NOMO-1 treated with dmso at 0.1 percent for 144 hours (cell line): ENCODE measurements at regions not wholly inside any gene's neighbourhood (a gene's known extent, or its start where the extent isn't known, plus 50 kb on each side); places are given as distances from the start of the nearest gene placed in this dataset.

Experiments used
- DNase-seq: peaks from one replicate; lab custom pipeline; 2025; ENCODE audit not compliant: unreplicated experiment; lab: John Stamatoyannopoulos, UW

DNA sequence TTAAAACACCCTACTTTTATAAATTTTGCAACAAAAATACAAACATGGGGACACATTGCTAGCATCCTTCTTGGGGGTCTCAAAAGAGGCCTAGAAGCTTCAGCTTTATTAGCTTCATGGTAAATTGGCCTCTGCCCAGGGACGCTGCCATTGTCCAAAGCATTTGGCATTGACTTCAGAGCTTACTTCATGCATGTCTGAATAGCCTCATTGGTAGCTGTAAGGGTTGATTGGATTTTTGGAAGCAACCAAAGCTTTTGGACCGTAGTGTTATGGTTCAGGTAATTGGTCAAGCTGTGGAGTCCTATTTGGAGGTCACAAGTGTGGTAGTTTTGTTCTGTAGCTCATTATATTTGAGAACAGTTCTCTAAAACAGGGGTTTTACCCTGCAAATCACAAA is 411.7 kb upstream of the SLC24A2 start:
- DNase-seq = no peak

DNA sequence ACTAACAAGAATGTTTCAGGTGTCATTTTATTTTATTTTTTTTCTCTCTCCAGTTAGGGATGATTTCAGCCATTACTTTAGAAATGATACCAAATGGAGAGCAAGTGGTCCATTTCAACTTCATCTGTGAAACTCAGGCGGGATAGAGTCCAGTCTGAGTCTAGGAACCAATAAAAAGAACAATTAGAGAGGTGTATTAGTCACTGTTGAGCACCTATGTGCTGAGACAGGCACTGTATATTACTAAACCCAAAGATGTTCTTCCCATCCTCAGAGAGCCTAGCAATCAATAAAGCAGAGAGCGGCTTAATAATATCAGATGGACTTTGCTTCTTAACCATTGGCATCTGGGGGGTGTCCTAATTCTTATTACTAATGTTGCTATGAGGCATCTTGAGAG is 410.3 kb upstream of the SLC24A2 start:
- no peak for DNase-seq

DNA sequence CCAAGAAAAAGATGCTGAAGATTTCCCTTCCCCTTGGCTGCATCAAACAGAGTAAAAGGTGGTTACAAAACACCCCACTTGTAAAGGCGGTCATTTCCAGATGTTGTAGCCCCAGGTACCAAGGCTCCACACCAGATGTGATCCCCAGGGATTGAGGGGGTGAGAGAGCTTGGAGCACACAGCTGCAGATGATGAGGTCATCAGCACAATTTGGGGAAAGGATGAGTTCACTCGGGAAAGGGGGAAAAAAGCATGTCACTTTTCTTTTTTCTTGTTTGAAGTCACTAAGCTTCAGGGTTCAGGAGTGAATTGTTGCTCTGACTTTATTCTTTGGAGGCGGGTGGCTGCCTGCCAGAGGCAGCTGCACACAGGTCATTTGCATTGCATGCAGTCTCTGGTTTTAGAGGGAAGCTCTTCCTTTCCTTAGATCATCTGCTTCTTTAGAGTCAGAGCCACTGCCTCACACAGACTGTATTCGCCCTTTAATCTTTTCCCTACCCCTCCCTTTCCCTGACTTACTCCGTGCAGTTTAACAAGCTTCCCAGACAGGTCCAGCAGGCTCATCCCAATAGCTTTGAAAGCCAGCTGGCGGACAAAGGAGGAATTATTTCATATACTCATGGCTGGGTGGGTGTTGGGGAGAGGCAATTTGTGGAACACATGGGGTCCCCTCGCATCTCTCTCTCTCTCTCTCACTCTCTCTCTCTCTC is 409.3 kb upstream of the SLC24A2 start:
- no peak for DNase-seq

DNA sequence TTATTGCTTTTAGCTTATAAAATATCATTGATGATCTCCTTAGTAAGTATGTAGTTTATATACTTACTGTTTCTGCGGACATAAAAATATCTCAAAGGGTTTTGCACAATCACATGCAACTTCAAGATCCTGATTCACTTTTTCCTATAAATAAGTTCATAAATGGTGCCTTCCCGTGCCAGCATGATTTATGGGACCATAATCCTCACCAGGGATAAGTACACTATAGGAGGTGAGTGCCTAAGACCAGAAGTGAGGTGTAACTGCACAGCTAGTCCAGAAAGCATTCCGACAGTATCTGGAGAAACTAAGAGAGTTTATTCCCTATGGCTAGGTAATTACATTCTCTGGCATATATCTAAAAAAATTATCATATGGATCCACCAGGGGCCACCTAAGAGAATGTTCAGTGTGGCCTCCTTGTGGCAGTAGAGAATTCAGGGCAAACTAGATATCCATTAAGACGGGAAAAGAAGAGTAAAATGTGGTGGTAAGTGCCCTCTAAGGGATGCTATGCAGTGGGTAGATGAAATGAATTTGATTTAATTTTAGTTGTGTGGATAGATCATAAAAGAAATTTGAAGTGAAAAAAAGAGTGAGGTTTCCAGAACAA is 402.5 kb upstream of the SLC24A2 start:
- DNase-seq = no peak

DNA sequence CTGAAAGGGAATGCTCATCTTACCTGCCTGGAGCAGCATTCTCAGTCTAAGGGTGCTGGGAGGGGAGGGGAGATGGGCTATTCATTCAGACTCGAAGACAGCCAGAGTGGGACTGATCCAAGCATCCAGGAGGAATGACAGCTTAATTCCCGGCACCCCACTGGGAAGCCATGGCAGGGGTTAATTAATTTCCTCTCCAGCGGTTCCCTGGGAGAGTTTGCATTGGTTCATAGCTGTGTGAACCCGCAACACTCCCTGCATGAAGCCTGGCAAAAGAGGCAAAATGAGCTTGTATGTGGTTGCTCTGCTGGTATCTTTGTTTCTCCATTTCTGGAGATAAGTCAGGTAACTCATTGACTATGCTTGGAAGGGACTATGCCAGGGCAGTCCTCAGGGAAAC is 401.0 kb upstream of the SLC24A2 start:
- DNase-seq = no peak

DNA sequence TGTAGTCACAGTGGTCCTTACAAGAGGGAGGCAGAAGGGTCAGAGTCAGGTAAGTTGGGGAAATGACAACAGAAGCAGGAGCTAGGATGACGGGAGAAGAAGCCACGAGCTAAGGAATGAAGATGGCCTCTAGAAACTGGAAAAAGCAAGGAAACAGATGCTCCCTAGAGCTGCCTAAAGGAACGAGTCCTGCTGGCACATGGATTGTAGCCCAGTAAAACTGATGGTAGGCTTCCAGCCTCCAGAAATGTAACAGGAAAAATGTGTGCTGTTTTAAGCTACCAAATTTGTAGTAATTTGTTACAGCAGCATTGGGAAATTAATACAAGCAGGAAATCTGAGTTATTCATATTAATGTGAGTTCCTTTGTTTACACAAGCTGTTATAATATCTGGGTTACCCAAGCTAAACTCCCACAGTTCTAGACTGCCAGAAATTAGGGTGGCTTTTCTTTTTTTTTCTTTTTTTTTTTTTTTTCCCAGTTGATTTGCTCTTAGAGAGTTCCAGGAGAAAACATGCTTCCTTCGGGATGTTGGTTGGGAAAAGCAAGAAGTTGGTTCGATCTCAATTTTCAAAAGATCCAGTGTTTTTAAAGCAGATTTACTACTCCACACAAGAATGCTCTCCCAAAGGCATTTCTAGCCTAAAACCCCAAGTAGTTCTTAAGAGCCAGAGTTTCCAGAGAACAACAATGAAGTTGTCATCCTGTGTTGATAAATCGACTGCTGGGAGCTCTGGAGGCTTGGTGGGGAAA is 400.0 kb upstream of the SLC24A2 start:
- DNase-seq = no peak

DNA sequence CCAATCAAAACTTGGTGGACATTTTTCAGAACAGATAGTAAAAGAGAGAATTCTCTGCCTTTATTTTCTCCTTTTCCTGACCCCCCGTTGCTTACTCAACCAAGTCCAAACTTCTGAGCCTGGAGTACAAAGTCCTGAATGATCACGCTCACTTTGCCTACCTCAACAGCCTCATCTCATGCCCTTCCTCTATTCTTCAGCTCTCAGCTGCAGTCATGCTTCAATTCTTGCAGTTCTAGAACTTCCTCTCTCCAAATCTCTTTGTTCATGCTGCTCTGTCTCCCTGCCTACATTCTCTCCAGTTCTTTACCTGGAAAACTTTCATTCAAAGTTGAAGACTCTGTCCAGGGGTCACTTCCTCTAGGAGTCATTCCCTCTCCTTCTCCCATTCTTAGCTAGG is 398.5 kb upstream of the SLC24A2 start:
- no peak for DNase-seq

DNA sequence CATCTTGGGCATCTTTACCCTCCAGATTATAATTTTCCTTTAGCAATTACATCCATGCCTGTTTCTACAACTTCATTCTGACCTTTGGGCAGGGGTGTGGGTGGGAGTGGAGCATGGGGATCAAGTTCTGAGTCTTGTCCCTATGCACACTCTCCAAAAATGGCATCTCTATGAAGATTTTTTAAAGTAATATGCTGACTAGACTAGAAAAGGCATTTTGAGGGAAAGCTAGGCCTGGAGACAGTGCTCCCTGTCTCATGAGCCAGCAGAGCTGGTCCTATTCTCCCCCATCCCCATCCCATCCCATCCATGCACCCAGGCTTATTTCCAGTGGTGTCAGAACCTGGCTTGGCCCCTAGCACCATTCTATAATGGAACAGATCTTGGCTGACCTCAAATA is 398.0 kb upstream of the SLC24A2 start:
- no peak for DNase-seq

DNA sequence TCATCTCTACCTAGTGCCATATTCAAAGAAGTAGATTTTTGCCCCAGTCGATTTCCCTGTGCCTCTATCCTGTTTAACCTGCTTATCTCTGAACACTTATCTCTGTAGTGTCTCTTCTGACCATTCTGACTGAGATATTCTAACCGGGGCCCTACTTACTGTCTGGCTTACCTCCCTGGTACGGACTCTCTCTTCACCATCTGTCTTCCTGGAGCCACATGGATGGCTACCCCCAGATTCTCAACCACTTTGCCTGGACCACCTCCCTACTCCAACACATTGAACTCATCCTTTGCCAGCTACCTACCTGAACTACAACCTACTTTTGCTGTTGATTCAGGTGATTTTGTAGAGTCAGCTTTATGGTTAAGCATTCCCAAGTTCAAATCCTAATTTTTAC is 397.4 kb upstream of the SLC24A2 start:
- DNase-seq = no peak

DNA sequence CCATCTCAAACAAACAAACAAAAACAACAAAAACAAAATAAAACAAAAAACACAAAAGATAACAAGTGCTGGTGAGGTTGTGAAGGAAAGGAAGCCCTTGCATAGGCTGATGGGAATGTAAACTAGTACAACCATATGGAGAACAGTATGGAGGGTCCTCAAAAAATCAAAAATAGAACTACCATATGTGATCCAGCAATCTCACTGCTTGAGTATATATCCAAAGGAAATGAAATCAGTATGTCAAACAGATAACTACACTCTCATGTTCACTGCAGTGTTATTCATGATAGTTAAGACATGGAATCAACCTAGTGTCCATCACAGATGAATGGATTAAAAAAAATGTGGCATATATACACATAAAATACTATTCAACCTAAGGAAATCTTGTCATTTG is 395.7 kb upstream of the SLC24A2 start:
- DNase-seq = no peak

DNA sequence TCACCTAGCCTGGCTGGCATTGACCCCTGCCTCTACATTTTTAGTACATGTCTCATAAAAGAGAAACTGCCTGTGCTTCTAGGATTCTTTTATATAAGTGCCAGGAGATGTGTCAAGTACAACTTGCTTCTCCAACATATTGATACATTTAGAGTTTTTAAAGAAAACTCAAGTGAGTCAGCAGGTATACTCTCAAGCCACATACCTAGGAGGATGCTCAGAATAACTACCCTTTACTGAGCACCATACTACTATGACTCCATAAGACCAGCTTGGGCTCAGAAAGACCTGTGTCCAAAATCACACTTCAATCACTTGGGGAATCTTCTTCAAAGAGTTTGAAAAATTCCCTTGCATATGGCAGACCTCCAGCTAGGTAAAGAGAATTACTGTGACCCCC is 389.8 kb upstream of the SLC24A2 start:
- DNase-seq = no peak

DNA sequence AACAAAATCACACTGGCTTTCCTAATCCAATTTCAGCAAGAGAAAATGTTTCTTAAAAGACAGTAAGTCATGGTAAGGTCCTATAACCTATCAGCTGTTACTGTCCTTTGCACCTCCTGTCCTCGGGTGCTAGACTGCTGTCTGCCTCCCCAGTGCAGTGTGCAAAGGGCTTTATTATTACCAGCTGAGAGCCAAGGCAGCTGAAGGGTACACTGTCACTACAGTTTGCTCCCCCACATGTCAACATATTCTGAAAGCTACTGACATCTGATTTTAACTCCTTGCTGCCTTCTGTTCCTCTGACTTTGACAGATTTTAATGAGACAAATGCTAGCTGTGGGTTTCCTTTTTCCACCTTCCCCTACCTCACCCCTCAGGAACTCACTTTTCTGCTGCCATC is 389.4 kb upstream of the SLC24A2 start:
- DNase-seq = no peak

DNA sequence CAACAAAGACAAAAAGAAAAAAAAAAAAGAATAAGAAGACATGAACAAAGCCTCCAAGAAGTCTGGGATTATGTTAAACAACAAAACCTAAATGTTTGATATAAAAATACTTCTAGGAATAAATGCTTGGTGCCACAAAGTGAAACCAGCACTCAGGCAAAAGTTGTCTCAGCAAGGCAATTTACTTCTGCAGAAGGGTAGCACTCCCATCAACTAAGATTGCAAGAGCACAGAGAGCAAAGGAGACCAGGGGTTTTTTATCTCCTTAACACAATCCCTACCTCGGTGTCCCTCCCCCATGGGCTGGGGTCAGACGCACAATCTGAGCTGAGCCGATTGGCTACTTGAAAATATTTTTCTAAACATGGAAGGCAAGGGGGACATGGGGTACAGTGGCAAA is 381.3 kb upstream of the SLC24A2 start:
- DNase-seq = no peak

DNA sequence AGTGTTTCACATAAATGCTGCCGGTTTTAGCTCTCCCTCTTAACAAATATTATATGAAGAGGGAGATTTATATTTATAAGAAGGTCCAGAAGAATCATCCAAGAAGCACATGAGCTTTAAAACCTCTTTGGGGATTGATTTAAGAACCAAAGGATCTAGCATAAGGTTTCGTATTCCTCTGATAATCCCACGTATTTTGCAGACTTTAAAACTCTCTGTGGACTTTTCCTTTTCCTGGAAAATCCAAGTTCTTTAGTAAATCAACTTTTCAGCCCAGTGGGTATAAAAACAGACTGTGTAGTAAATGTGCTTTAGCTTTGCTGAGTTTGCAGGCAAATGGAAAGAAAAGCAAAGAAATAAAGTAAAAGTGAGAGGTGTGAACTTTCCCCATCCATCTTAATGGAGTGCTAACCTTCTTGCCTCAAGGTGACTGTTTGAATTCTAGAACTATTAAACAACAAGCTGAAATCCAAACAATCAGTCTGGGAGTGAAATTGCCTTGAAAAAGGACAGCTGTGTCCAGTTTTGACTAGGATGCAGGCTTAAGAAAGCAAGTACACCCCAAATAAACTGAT is 363.4 kb upstream of the SLC24A2 start:
- DNase-seq = no peak

DNA sequence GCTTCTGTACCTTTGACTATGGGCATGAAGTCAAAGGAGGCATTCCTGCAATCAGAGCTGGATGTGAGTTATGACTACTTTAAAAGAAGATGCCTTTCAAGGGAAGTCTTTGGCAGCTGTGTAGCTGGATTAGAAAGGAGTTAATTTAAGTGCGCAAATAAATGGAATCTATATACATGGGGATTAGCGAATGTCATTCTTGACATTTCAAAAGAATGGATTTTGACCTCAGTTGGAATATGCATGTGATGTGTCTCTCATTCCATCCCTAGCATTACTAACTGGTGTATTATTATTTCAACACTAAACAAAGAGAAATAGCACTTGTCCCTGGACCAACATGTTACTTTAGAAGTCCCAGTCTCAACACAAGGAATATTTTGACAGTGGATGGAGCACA is 359.6 kb upstream of the SLC24A2 start:
- DNase-seq = no peak

DNA sequence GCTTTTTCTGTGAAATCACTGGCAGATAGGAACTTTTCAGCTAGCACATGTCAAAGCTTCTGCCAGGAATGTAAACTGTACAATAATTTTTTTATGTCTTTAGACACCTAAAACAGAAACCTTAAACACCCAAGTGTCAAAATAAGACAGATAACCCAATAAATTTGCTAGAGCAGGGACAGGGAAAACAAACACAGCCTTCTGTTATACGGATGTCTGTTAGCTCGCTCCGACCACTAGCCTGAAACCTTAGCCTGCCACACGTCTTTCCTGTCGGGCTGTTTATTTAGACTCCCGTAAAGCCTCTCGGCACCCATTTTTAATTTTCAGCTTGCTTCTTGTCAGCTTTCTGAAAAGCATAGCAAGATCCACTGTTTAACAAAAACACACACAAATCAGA is 355.4 kb upstream of the SLC24A2 start:
- DNase-seq = no peak

DNA sequence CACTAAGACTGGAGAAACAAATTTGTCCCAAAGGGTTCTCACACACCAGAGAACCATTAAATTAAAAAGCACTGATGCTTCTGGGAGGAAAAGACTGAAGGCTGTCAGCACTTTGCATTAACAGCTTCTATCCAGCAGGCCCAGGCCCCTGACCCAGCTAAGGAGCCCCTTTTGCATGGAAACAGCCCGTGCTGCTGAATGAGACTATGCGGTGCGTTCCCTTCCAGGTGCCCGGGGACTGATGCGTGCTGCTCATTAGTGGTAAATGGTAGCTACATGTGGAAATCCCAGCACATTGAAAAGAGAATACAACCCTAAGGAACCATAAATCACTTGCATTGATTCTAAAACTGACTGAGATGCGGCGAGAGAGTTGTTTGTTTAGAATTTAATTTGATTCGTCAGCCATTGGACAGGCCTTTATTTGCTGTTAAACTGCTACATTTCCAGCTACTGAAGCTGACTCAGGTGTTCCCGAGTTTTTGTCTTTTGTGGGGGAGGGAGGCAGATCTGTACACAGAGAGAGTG is 351.0 kb upstream of the SLC24A2 start:
- no peak for DNase-seq

DNA sequence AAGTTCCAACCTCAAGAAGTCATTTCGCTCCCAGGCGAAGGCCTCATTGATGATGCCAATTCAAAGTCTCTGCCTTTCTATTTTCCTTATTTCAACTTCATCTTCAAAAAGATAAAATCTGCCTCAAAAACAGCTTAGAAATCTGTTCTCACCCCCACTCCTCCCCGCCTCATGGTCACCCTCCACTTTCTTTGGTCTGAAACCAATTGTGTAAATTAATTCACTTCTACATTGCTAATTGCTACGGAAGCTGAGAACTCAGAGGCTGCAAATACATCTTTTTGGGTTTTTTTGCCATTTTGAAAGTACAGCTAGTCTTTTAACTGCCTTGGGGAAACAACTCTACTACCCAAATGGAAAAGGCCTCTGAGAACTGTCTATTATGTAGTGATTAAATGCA is 350.0 kb upstream of the SLC24A2 start:
- no peak for DNase-seq

DNA sequence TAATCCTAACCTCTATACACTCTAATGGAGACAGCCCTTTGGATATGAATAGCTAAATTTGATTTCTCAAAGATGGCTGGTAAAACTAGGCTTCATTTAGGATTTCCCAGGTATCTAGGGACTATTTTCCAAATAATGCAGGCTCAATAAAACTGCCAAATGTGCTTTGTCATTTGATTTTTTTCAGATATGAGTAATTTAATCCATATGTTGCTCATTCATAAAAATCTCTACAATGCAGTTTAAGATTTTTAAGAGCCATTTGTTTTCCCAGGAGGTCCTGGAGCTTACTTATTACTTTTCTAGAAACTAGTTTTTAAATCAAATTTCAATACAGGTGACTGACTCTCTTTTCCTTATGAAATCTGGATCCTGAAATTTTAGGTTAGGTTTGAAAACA is 349.3 kb upstream of the SLC24A2 start:
- no peak for DNase-seq

DNA sequence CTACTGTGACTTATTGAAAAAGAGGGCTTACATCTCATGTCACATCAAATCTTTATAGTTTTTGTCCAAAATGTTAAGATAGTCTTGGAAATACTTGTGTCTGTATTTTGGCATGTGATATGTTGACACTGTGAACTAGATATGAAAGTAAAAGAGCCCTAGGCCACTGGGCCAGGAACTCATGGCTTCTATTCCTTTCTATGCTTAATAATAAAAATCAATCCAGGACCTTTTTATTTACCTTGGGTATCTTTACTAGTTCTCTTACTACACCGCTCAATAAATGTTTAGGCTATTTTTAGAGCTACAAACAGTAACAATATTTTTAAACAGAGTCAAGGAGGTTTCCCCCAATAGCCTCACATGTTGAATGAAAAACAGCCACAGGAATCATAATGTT is 348.6 kb upstream of the SLC24A2 start:
- no peak for DNase-seq

DNA sequence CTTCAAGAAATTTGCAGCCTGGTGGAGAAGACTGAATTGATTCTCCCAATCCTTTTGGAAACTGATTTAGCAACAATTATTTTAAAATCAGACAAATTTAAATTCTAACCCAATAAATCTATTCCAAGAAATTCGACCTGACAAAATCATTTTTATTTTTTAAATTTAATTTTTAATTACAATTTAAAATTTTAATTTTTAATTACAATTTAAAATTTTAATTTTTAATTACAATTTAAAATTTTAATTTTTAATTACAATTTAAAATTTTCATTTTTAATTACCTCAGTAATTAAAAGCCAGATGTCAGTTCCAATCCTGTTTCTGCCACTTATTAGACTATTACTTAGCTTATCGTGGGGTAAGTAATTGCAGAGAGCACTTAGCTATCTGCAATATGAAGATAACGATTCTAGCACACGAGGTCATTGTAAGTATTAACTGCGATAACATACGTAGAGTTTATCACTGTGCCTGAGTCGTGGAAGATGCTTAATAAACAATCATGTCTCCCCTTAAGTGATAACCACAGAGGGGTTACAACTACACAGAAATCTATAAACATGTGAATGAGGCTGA is 346.4 kb upstream of the SLC24A2 start:
- no peak for DNase-seq

DNA sequence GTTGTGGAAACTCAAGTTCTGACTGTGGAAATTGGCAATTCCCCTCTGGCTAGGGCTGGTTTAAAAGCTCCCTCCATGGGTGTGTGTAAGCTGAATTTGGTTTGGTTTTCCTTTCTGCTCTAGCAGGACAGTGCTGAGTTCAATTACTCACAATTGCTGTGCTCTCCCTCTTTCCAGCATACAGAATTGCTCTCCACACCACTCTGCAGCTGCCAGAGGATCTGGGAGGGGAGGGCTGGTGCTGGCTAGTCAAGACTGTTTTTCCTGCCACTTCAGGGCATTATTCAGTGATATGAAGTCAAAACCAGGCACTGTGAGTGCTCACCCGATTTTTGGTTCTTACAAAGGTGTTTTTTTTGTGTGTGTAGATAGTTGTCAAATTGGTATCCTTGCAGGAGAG is 336.9 kb upstream of the SLC24A2 start:
- no peak for DNase-seq
